PC-9 (cell line): ENCODE measurements at regions not wholly inside any gene's neighbourhood (a gene's known extent, or its start where the extent isn't known, plus 50 kb on each side); places are given as distances from the start of the nearest gene placed in this dataset.

Experiments used
- EZH2 ChIP-seq: fragments of 200-600 bp; sonication (generic); IDR thresholded peaks from 2 replicates; pipeline ENCODE4 v1.8.0; 2017; ENCODE audit warnings: antibody characterized with exemption, low read depth
- TF ChIP-seq, protein P1 (sequence below): fragments of 200-600 bp; sonication (generic); conservative IDR thresholded peaks from 2 replicates; pipeline ENCODE4 v1.6.1; 2017; ENCODE audit warnings: mixed run types, antibody characterized with exemption, mild to moderate bottlenecking, moderate library complexity

DNA sequence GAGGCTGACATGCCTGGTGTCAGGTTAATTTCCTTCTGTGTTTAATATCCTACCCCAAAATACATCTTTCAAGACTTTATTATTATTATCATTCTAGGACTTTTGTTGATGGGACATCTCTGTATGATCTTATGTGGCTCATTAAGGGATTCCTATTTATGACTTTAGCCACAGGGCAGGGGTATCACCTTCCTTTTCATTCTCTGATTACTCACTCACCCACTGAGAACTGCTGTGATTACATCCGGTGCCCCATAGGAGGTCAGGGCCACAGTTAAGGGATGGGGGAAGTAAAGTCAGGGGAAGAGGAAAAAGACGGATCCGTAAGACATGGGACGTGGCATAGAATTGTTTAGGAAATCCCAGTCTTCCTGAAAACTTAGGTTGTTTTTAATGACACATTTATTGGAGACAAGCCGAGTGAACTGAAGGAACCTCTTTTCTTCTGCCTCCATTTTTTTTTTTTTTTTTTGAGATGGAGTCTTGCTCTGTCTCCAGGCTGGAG is 61.0 kb upstream of the PITRM1 start:
- TF ChIP-seq, protein P1, sequence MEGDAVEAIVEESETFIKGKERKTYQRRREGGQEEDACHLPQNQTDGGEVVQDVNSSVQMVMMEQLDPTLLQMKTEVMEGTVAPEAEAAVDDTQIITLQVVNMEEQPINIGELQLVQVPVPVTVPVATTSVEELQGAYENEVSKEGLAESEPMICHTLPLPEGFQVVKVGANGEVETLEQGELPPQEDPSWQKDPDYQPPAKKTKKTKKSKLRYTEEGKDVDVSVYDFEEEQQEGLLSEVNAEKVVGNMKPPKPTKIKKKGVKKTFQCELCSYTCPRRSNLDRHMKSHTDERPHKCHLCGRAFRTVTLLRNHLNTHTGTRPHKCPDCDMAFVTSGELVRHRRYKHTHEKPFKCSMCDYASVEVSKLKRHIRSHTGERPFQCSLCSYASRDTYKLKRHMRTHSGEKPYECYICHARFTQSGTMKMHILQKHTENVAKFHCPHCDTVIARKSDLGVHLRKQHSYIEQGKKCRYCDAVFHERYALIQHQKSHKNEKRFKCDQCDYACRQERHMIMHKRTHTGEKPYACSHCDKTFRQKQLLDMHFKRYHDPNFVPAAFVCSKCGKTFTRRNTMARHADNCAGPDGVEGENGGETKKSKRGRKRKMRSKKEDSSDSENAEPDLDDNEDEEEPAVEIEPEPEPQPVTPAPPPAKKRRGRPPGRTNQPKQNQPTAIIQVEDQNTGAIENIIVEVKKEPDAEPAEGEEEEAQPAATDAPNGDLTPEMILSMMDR, result no peak
- no peak for TF ChIP-seq EZH2
